GM20000 (cell line): ENCODE measurements at regions not wholly inside any gene's neighbourhood (a gene's known extent, or its start where the extent isn't known, plus 50 kb on each side); places are given as distances from the start of the nearest gene placed in this dataset.

Experiments
- DNase-seq: peaks from one replicate; pipeline ENCODE4 v3.0.0; 2012; ENCODE audit warnings: low spot score
- TF ChIP-seq, protein P1 (sequence below): IDR thresholded peaks from 2 replicates; pipeline ENCODE4 v1.5.1; 2012; ENCODE audit warnings: mild to moderate bottlenecking, control low read depth; ENCODE audit errors: extremely low read depth, missing control alignments

DNA sequence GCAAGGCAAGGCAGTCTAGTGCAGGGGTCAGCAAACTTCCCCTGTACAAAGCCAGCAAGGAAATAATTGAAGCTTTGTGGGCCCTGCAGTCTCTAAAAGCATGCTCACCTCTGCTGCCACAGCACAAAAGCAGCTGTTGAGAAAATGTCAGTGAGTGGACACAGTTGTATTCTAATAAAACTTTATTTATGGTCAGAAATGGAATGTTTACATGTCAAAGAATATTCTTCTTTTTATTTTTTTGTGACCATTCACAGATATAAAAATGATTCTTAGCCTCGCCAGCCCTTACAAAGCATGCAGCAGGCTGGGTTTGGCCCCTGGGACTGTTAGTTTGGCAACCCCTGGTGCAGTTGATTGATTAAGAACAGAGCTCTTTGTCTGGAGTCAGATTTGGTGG, 192.4 kb downstream of the BUB3 start:
- no peak for DNase-seq
- TF ChIP-seq, protein P1, sequence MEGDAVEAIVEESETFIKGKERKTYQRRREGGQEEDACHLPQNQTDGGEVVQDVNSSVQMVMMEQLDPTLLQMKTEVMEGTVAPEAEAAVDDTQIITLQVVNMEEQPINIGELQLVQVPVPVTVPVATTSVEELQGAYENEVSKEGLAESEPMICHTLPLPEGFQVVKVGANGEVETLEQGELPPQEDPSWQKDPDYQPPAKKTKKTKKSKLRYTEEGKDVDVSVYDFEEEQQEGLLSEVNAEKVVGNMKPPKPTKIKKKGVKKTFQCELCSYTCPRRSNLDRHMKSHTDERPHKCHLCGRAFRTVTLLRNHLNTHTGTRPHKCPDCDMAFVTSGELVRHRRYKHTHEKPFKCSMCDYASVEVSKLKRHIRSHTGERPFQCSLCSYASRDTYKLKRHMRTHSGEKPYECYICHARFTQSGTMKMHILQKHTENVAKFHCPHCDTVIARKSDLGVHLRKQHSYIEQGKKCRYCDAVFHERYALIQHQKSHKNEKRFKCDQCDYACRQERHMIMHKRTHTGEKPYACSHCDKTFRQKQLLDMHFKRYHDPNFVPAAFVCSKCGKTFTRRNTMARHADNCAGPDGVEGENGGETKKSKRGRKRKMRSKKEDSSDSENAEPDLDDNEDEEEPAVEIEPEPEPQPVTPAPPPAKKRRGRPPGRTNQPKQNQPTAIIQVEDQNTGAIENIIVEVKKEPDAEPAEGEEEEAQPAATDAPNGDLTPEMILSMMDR, result no peak

DNA sequence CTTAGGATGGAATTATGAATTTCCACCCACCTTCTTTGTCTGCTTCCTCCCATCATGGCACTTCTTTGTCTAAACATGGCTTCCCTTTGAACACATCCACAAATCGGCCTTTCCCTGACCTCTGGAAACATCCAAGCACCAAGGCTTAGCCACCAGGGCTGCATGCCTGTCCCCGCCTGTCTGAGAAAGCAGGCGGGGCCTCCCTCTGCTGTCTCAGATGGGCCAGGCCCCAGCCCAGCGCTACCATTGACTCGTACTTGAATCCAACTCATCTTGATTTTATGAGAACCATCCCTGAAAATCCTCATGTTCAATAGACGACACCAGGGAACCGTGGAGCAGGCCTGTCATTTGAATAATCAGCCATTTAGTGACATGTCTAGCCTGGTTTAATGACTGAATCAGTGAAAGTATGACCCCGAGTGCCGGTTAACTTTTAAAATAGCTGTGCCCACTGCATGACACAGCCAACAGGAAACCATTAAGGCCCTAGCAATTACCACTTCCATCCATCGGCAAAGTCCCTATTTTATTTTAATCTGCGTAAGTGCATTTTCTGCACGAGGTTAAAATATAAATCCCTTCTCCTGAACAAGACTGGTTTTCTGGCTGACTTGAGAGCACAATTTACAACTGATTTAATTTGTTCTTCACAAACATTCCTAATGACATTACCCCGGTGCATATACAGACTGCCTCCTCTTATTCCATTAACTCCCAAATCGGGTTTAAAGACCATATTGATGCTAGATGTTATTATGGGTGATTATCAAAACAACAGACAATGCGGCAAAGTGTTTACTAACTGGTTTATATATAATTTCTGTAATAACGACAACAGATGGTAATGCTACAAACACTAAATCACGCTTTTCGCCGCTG, 194.7 kb downstream of the BUB3 start:
- TF ChIP-seq, protein P1, result no peak
- DNase-seq, result no peak

DNA sequence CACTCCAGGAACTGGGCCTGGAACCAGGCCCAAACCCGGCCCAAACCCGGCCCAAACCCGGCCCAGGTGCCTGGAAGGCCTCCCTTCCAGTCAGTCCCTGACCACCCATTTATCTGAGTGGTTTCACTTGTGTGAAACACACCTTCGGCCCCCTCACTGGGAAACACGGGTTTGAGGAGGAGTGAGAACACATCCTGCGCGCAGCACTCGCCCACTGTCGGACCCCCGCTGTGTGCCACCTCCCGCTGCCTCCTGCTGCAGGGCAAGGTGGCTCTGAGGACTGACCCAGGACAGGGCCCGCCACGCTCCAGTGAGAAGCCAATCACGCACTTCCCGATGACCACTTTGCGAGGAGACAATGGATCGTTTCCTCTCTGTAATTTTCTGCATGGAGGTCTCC, 197.5 kb downstream of the BUB3 start:
- TF ChIP-seq, protein P1, result no peak

DNA sequence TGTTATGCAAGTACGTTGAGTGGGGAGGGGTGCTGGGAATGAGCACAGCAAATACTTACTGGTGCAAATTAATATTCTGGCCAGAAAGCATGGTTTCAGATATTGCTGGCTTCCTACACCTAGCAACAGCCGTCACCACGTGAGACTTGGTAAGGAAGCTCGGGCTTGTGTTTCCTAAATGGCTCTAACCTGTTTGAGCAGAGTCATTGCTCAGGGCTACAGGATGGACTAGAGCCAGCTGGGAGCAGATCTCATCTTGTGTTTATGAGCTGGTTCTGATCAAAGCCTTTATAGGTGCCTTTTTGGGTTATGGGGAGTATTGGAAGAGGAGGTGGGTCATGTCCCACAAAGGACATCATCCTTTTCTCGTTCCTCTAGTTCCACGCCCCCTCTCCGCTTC, 200.3 kb downstream of the BUB3 start:
- DNase-seq, result no peak
- TF ChIP-seq, protein P1, result no peak

More for the DNA sequence above, 197.5 kb downstream of the BUB3 start:
- no peak for DNase-seq

DNA sequence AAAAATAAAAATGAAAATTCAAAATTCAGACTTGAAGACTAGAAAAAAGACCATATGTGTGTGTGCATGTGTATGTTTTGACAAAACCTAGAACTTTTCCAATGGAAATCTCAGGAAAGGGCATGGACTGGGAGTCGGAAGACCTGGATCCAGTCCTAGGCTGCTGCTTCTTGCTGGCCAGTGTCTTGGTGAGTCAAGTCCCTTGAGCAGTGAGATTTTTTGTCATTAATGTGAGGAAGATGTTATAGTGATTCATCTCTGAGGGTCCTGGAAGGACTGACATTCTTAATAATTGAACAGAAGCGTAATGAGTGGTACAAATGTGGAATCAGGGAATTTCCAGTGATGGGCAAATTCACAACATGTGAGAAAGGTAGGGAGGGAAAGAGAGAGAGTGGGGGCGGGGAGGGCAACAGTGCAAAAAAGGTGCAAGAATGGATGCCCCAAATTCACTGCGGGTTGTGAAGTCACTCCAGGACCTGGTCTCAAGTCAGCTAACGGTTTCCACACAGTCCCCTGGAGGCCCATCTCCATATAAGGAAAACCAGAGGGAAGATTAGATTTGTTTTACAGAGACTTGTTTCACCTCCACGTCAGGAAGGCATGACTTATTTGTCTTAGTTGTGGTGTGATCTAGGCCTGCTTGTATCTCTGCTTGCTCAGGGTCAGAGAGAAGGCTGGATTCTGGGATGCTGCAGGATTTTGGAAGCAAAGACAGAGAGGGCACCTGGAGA, 201.7 kb downstream of the BUB3 start:
- TF ChIP-seq, protein P1, result no peak
- no peak for DNase-seq

DNA sequence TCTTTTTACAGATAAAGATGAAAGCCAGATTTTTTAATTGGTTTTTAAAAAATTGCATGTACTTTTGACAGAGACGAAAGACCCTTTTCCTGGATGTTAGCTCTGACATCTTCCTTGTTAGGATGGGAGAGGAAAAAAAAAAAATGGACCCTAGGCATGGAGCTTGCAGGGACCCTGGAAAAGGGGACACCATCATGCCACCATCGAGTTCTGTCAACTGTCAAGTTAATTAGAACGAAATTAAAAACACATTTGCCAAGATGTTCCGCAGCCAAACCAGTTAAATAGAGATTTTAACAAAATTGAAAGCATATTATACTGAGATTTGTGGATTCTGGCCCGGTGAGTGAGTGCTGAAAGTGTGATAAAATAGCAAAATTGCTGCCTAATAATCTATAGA, 202.6 kb downstream of the BUB3 start:
- DNase-seq, result no peak
- TF ChIP-seq, protein P1, result no peak

DNA sequence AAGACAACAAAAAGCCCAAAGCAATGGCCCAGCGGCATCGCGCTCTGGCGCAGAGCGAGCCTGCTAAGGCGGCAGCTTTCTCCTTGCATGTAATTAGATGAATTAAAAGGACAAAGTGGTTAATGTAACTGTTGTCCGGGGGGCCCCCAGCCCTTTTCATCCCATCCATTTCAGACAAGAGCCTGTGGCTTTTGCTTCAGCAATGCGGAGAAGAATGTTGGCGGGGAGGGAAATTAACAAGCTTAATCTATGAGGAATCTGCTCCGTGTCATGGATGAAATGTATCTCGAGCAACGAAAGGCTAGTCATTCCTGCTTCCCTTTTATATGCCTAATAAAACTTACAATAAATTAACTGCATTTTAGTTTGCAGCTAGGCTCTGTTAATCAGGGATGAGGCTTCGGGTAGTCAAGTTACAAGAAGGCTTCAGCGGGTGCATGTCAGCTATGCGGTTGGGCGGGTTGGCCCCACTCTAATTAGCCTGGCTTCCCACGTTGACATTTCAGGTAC, 203.3 kb downstream of the BUB3 start:
- no peak for DNase-seq
- TF ChIP-seq, protein P1, result no peak
